IMR-90 (cell line): ENCODE measurements at regions not wholly inside any gene's neighbourhood (a gene's known extent, or its start where the extent isn't known, plus 50 kb on each side); places are given as distances from the start of the nearest gene placed in this dataset.

Experiments
- ATAC-seq: fragments of 200-7000 bp; cut with Tn5 transposase; 2 replicates; pipeline ENCODE4 v1.9.1; 2020; ENCODE audit warnings: low read depth, mild to moderate bottlenecking, moderate library complexity
- BruUV-seq: library from RNA; stranded (reverse); fragments of 400-500 nt; replicated peaks from 2 replicates; lab custom pipeline; 2021; lab: Mats Ljungman, UMichigan
- CTCF ChIA-PET: fragments of 300-600 bp; formaldehyde crosslinking; extraction: SDS; loops from one replicate; lab custom pipeline; 2021; ENCODE audit warnings: antibody characterized with exemption; lab: Yijun Ruan, JAX
- POLR2A ChIA-PET: fragments of 300-600 bp; sonication (Branson Sonifier 250); formaldehyde crosslinking; loops from one replicate; lab custom pipeline; 2022; ENCODE audit warnings: antibody characterized with exemption; ENCODE audit not compliant: unreplicated experiment; lab: Charles Lee
- DNase-seq: peaks from one replicate; pipeline ENCODE4 v3.0.0; 2013
- H2AFZ ChIP-seq: replicated peaks from 2 replicates; pipeline ENCODE3; 2013; ENCODE audit warnings: low read length, mild to moderate bottlenecking; ENCODE audit not compliant: poor library complexity
- H2AK5ac ChIP-seq: 2 replicates; pipeline ENCODE4 v1.6.1; 2013; ENCODE audit warnings: low read depth, low read length, inconsistent platforms
- H2AK9ac ChIP-seq: replicated peaks from 2 replicates; pipeline ENCODE3; 2013; ENCODE audit warnings: mild to moderate bottlenecking, low read depth, low read length, moderate library complexity; ENCODE audit not compliant: poor library complexity
- H2BK120ac ChIP-seq: 2 replicates; pipeline ENCODE4 v1.6.1; 2013; ENCODE audit warnings: low read depth, low read length, inconsistent platforms
- H2BK15ac ChIP-seq: 3 replicates; pipeline ENCODE4 v1.6.1; 2013; ENCODE audit warnings: low read depth, low read length, inconsistent platforms
- H2BK20ac ChIP-seq: 2 replicates; pipeline ENCODE4 v1.6.1; 2013; ENCODE audit warnings: low read depth, mild to moderate bottlenecking, inconsistent platforms, low read length, moderate library complexity
- H2BK5ac ChIP-seq: 2 replicates; pipeline ENCODE4 v1.6.1; 2013; ENCODE audit warnings: mild to moderate bottlenecking, low read depth, low read length, inconsistent platforms; ENCODE audit not compliant: poor library complexity, severe bottlenecking
- H3K14ac ChIP-seq: replicated peaks from 2 replicates; pipeline ENCODE4 v1.6.1; 2013; ENCODE audit warnings: low read depth, low read length, inconsistent platforms
- H3K18ac ChIP-seq: 2 replicates; pipeline ENCODE4 v1.6.1; 2013; ENCODE audit warnings: low read depth, low read length, control low read depth
- H3K23ac ChIP-seq: 2 replicates; pipeline ENCODE4 v1.6.1; 2013; ENCODE audit warnings: low read depth, low read length, inconsistent platforms
- H3K27ac ChIP-seq: 2 replicates; pipeline ENCODE4 v1.5.1; 2013; ENCODE audit warnings: mild to moderate bottlenecking, control low read depth, low read length; ENCODE audit not compliant: insufficient read depth
- H3K27me3 ChIP-seq: 2 replicates; pipeline ENCODE4 v1.6.1; 2013; ENCODE audit warnings: low read length; ENCODE audit not compliant: control insufficient read depth, insufficient read depth
- H3K36me3 ChIP-seq: 2 replicates; pipeline ENCODE4 v1.6.1; 2013; ENCODE audit warnings: low read length, mixed read lengths; ENCODE audit not compliant: control insufficient read depth, insufficient read depth
- H3K4ac ChIP-seq: 2 replicates; pipeline ENCODE4 v1.6.1; 2013; ENCODE audit warnings: low read depth, low read length, inconsistent platforms
- H3K4me1 ChIP-seq: 2 replicates; pipeline ENCODE4 v1.6.1; 2013; ENCODE audit warnings: low read length, mixed read lengths; ENCODE audit not compliant: control insufficient read depth, insufficient read depth
- H3K4me2 ChIP-seq: 2 replicates; pipeline ENCODE4 v1.6.1; 2013; ENCODE audit warnings: low read depth, mild to moderate bottlenecking, control low read depth, low read length, moderate library complexity
- H3K4me3 ChIP-seq: 2 replicates; pipeline ENCODE4 v1.5.1; 2013; ENCODE audit warnings: low read depth, mild to moderate bottlenecking, control low read depth, low read length, moderate library complexity; ENCODE audit not compliant: insufficient read depth
- H3K56ac ChIP-seq: 2 replicates; pipeline ENCODE4 v1.6.1; 2013; ENCODE audit warnings: low read length, inconsistent platforms; ENCODE audit not compliant: insufficient read depth; ENCODE audit errors: extremely low read depth
- H3K79me1 ChIP-seq, 2 experiments: 2 replicates each; pipeline ENCODE4 v1.6.1; 2013; ENCODE audit warnings: low read length in 2 of 2, inconsistent platforms in 1 of 2, low read depth in 1 of 2
- H3K9ac ChIP-seq: 2 replicates; pipeline ENCODE4 v1.6.1; 2013; ENCODE audit warnings: low read depth, low read length, control low read depth
- H3K9me1 ChIP-seq: 2 replicates; pipeline ENCODE4 v1.6.1; 2013; ENCODE audit warnings: low read length, inconsistent platforms; ENCODE audit not compliant: insufficient read depth
- H3K9me3 ChIP-seq: 2 replicates; pipeline ENCODE4 v1.6.1; 2013; ENCODE audit warnings: low read length; ENCODE audit not compliant: control insufficient read depth, insufficient read depth
- H4K20me1 ChIP-seq: 2 replicates; pipeline ENCODE4 v1.6.1; 2013; ENCODE audit warnings: low read length, inconsistent platforms; ENCODE audit not compliant: insufficient read depth
- H4K5ac ChIP-seq: 2 replicates; pipeline ENCODE4 v1.6.1; 2013; ENCODE audit warnings: mild to moderate bottlenecking, low read depth, low read length, control low read depth
- H4K8ac ChIP-seq, 2 experiments: 2 replicates each; pipeline ENCODE4 v1.6.1; 2013; ENCODE audit warnings: low read depth in 2 of 2, low read length in 2 of 2, control low read depth in 1 of 2, inconsistent platforms in 1 of 2
- H4K91ac ChIP-seq: 2 replicates; pipeline ENCODE4 v1.6.1; 2013; ENCODE audit warnings: low read depth, low read length, inconsistent platforms; ENCODE audit not compliant: insufficient read depth
- BHLHE40 ChIP-seq: fragments of 150-350 bp; IDR thresholded peaks from 2 replicates; pipeline ENCODE4 v1.6.1; 2016; ENCODE audit warnings: mild to moderate bottlenecking, low read depth, low read length
- CHD1 ChIP-seq: IDR thresholded peaks from 2 replicates; pipeline ENCODE4 v1.6.1; 2012; ENCODE audit warnings: low read depth, low read length, improper control_type of control experiment
- CTCF ChIP-seq: conservative IDR thresholded peaks from 2 replicates; pipeline ENCODE4 v1.5.1; 2012; ENCODE audit warnings: mild to moderate bottlenecking, low read depth, low read length, improper control_type of control experiment
- FOS ChIP-seq: fragments of 150-350 bp; IDR thresholded peaks from 2 replicates; pipeline ENCODE4 v1.6.1; 2016; ENCODE audit warnings: low read depth, low read length
- MAZ ChIP-seq: IDR thresholded peaks from 2 replicates; pipeline ENCODE4 v1.6.1; 2012; ENCODE audit warnings: low read depth, mild to moderate bottlenecking, low read length, improper control_type of control experiment, moderate library complexity, borderline replicate concordance
- MXI1 ChIP-seq: IDR thresholded peaks from 2 replicates; pipeline ENCODE4 v1.6.1; 2012; ENCODE audit warnings: low read depth, mild to moderate bottlenecking, low read length, moderate library complexity, borderline replicate concordance
- POLR2A ChIP-seq: IDR thresholded peaks from 2 replicates; pipeline ENCODE4 v1.6.1; 2012; ENCODE audit warnings: mild to moderate bottlenecking, low read depth, low read length
- RCOR1 ChIP-seq: IDR thresholded peaks from 2 replicates; pipeline ENCODE4 v1.6.1; 2012; ENCODE audit warnings: mild to moderate bottlenecking, low read length, improper control_type of control experiment; ENCODE audit not compliant: insufficient replicate concordance
- RFX5 ChIP-seq: IDR thresholded peaks from 2 replicates; pipeline ENCODE4 v1.8.0; 2012; ENCODE audit warnings: low read depth, mild to moderate bottlenecking, low read length, moderate library complexity
- SMC3 ChIP-seq: fragments of 150-350 bp; IDR thresholded peaks from 2 replicates; pipeline ENCODE4 v1.6.1; 2016; ENCODE audit warnings: low read depth, mild to moderate bottlenecking, antibody characterized with exemption, low read length, moderate library complexity
- WGBS, 2 experiments: methylation state at CpG; one replicate each; pipeline versions ENCODE4 v1.1.5 to v1.1.7; 2013; ENCODE audit warnings: missing lambda C conversion rate in 2 of 2; ENCODE audit not compliant: insufficient read length in 1 of 2; ENCODE audit errors: extremely low coverage in 2 of 2; 5-methylcytosine and 5-hydroxymethylcytosine counted together
- dilution Hi-C: fragments of 300-500 bp; cut with HindIII; formaldehyde crosslinking; loops from one replicate; pipeline ENCODE4 v1.14.3; 2018; ENCODE audit warnings: low sequenced_read_pairs; ENCODE audit not compliant: unreplicated experiment
- in situ Hi-C: fragments of 300-500 bp; cut with MboI; formaldehyde crosslinking; loops from 3 replicates; pipeline ENCODE4 v1.14.3; 2019; ENCODE audit warnings: low sequenced_read_pairs, inconsistent platforms, mixed read lengths
- intact Hi-C: fragments of 100-400 bp; cut with micrococcal nuclease; formaldehyde crosslinking; loops from 2 replicates; pipeline ENCODE4 v1.10.0; 2022
- TF ChIP-seq, protein P1 (sequence below): fragments of 150-350 bp; IDR thresholded peaks from 2 replicates; pipeline ENCODE4 v1.6.1; 2017; ENCODE audit warnings: mild to moderate bottlenecking, antibody characterized with exemption, low read length, low read depth

- in situ Hi-C loops, result no loop called here
- CTCF ChIA-PET, result interaction anchor here (0.7 to 1.4 kb wide), 4 partner anchors 9 to 299 kb away, joined by 3 to 6 read pairs (median 4); no protein-coding TSS in a partner anchor
- no peak overlapping the region for H2BK15ac ChIP-seq
- H4K20me1 ChIP-seq, result no peaks in the 10 kb centered on the region
- H3K4me2 ChIP-seq, result no peak overlapping the region
- no peak overlapping the region for H3K4me3 ChIP-seq
- H3K27me3 ChIP-seq, result peaks cover 14% of the 10 kb centered on the region
- H2AK5ac ChIP-seq, result no peak overlapping the region
- H3K18ac ChIP-seq, result no peak overlapping the region
- no peak overlapping the region for H3K23ac ChIP-seq
- no peak for ATAC-seq
- H2AK9ac ChIP-seq, result no peak overlapping the region
- BruUV-seq, result no TSS peak
- WGBS, 2 experiments, result no CpG with 5 or more reads among the region's 2 CpGs
- no peak overlapping the region for H3K27ac ChIP-seq
- no peaks in the 10 kb centered on the region for H3K4me1 ChIP-seq
- dilution Hi-C loops, result loop anchor here (25.0 kb wide), 1 partner anchor 299 kb away; no protein-coding TSS in a partner anchor
- H4K5ac ChIP-seq, result no peak overlapping the region
- no peak overlapping the region for H2BK20ac ChIP-seq
- no peaks in the 10 kb centered on the region for H3K9me1 ChIP-seq
- H4K8ac ChIP-seq, result no peak overlapping the region
- no peak overlapping the region for H4K91ac ChIP-seq
- H3K4ac ChIP-seq, result no peak overlapping the region
- H2BK120ac ChIP-seq, result no peak overlapping the region
- no peaks in the 10 kb centered on the region for H3K9me3 ChIP-seq
- no peak overlapping the region for H3K9ac ChIP-seq
- H2BK5ac ChIP-seq, result no peak overlapping the region
- intact Hi-C loops, result no loop called here
- no peak for DNase-seq
- H3K14ac ChIP-seq, result no peak overlapping the region
- POLR2A ChIA-PET, result no interaction called here
- H3K79me1 ChIP-seq, result no peaks in the 10 kb centered on the region
- H3K36me3 ChIP-seq, result no peaks in the 10 kb centered on the region
- no peak for TF ChIP-seq BHLHE40
- no peak for TF ChIP-seq MAZ
- no peak for TF ChIP-seq CTCF
- TF ChIP-seq CHD1, result no peak
- no peak for TF ChIP-seq SMC3
- TF ChIP-seq MXI1, result no peak
- TF ChIP-seq POLR2A, result no peak
- no peak for TF ChIP-seq RFX5
- no peak for TF ChIP-seq FOS
- no peak for TF ChIP-seq RCOR1
- TF ChIP-seq, protein P1, sequence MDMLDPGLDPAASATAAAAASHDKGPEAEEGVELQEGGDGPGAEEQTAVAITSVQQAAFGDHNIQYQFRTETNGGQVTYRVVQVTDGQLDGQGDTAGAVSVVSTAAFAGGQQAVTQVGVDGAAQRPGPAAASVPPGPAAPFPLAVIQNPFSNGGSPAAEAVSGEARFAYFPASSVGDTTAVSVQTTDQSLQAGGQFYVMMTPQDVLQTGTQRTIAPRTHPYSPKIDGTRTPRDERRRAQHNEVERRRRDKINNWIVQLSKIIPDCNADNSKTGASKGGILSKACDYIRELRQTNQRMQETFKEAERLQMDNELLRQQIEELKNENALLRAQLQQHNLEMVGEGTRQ, result no peak
- no peak overlapping the region for H3K56ac ChIP-seq
- no peak overlapping the region for H2AFZ ChIP-seq
Observed at GRCh38 chr3:102237838-102238237, 197.0 kb upstream of the ZPLD1 start.
